COLO668 (cell line): ENCODE measurements at regions not wholly inside any gene's neighbourhood (a gene's known extent, or its start where the extent isn't known, plus 50 kb on each side); places are given as distances from the start of the nearest gene placed in this dataset.

ENCODE experiments used
- DNase-seq: peaks from one replicate; lab custom pipeline; 2025; ENCODE audit not compliant: unreplicated experiment; lab: John Stamatoyannopoulos, UW

DNA sequence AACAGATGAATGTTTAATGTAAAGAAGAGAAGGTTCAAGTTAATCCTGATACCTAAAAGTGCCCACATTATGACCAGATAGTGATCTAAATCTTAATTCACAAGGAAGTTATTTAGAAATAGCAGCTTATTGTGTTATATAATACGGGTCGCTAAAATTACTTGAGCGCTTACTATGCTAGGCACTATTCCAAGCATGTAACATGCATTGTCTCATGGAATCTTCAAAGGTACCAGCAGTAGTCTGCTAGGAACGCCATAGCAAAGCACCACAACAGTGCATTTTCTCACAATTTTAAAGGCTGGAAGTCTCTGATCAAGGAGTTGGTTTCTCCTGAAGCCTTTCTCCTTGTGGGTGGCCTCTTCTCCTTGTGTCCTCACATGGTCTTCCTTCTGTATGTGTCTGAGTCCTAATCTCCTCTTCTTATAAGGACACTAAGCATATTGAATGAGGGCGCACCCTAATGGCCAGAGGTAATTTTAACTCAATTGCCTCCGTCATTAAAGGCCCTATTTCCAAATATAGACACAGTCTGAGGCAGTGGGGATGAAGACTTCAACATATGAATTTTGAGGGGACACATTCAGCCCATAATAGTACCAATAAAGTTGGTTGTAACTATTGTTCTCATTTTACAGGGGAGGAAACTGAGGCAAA, 118.4 kb downstream of the LRRC30 start:
- DNase-seq: no peak

DNA sequence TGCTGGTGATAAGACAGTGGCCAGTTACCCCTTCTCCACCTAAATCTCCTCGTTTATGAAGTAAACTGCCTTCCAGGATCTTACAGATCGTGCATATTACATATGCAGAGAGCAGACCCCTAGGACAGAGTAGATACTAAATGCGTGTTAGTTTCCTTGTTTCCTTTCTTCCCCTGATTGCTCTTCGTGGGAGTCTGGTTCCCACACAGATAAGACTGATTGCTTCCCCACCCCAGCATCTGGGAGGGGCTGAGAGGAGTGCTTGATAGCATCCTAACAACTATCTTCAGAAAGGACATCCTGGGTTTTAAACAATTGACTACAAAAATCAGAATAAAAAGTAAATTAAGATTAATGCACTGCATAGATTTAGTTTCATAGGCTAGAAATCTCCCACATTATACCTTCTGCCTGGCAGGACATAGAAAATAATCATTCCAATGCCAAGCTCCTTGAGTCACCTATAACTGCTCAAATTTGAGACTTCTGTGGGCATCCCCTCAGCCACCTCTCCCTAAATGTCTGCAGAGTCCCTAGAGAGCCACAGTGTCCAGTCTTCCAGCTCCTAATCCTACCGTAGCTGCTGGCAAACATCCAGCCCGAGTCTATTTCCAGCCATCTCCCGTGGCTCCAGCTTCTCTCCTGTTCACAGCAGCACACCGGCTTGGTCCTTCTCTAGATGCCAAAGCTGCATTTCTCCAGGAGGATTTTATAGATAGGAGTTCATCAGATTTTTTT, 128.3 kb downstream of the LRRC30 start:
- DNase-seq: no peak

DNA sequence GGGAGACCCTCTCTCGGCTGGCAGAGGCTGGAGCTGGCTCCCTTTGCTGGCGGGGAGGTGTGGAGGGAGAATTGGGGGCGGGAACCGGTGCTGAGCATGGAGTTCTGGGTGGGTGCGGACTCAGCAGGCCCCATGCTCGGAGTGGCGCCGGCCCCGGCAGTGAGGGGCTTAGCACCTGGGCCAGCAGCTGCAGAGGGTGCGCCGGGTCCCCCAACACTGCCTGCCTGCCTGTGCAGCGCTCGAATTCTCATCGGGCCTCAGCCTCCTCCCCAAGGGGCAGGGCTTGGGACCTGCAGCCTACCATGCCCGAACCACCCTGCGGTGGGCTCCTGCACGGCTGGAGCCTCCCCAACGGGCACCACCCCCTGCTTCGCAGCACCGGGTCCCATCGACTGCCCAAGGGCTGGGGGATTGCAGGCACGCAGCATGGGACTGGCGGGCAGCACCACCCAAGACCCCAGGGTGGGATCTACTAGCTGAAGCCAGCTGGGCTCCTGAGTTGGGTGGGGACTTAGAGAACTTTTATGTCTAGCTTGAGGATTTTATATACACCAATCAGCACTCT, 129.8 kb downstream of the LRRC30 start:
- DNase-seq: no peak

DNA sequence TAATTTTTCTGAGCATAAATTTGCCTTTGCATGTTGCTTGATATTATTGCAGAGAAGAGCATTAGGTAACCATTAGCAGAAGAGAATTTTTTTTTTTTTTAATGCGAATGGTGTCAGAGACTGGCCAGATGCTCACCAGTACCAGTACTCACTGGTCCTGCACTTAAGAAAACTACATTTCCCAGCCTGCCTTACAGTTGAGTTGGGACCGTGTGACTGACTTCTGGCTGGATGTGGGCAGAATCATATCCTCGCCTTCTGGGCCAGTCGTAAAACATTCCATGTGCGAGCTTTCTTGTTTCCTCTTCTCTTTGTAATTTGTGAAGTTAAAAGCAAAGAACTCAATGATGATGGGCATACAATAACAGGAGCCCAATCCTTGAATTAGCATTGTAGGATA, 132.4 kb downstream of the LRRC30 start:
- DNase-seq: no peak

DNA sequence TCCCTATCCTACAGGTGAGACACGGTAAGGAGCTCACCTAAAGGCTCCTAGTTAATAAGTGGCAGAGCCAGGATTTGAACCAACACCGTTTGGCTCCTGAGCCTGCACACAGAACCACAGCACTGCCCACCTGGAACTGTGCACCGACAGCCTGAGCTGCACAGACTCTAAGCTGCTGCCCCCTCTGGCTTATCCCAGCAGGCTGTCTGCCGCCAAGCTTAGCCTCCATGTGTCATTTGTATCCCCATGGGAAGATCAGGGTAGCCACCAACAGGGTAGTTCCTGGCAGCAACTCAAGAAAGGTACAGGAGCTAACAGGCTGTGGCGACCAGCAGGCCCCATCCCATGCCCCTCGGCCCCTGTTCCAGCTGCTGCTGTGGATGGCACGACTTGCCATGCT, 135.7 kb downstream of the LRRC30 start:
- no peak for DNase-seq

DNA sequence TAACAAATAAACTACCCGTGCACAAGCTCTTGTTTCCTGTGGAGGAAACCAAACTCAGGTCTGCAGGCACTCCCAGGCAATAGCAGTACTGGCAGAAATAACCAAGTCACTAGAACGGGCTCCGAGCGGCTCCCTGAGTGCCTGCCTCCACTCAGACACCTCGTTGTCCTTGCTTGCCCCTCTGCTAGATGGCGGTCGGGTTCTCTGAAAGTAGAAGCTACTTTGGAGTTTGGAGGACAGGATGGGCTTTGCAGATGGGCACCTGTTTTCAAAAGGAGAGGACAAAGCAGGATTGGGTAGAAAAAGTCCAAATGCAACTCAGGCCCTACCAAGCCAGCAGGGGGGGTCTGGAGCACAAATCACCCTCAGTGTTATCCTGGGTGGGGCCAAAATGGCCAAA, 136.4 kb downstream of the LRRC30 start:
- no peak for DNase-seq

DNA sequence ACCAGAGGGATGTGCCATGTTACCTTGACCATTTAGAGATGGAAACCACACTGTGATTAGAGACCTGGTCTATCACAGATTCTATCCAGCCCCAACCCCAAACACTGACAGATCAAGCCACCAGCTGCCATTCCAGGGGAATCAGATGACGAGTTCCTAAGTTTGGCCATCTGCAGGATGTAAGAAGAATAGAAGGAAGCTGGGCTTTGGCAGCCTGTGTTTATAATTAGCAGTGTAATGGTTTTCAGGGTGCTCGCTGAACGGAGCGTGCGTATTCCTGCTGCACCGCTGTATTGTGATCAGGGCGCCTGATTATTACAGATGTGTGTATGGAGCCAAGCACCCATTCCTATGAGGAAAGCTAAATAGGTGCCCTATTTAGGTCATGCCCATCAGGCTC, 138.1 kb downstream of the LRRC30 start:
- DNase-seq: no peak

DNA sequence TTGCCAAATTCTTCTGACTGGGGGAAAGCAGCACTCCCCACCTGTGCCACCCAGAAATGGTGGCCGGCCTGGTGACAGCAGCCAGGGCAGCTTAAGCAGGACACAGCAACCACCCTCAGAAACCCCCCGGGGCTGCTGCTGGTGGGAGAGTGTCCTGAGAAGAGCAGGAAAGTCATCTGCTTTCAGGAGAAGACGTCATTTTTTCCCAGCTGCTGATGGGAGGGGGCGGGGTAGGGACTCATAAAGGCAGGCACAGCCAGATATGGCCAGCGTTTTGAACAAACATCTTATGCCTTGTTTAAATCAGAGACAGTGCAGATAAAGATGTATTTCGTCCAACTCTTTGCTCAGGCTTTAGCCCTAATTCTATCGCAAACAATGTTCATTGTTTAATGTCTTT, 139.5 kb downstream of the LRRC30 start:
- DNase-seq: no peak

DNA sequence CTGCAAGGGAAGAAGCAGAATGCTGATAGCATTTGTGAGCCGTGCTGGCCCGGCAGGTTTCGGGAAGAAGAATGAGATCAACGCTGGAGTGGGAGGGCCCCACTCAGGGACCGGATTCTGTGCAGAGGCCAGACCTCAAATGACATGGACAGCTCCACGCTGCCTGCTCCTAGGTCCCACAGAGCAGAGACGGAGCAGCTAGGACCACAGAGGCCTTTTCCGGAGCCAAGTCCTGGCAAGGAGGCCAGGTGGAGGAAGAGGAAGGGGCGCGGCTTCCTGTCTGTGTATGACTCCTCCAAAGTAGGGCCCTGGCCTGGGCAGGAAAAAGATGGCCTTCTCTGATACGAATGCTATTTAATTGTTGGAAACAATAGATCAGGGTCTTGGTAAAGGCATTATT, 139.9 kb downstream of the LRRC30 start:
- no peak for DNase-seq

DNA sequence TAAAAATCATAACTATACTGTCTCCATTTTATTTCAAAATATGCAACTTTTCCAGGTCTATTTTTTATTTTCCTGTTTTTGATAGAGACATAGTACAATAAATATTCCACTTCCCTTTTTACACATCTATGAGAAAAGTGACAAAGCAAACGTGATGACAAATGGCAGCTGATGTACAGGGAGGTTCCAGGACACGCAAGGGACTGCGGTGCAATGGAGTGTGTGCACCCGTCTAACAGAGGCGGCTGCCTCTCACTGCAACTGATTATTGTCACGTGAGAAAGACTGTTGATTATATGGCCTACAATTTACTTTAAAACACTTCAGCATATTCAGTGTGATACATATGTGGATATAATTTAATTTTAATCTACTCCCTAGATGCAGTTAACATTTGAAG, 142.6 kb downstream of the LRRC30 start:
- DNase-seq: no peak

DNA sequence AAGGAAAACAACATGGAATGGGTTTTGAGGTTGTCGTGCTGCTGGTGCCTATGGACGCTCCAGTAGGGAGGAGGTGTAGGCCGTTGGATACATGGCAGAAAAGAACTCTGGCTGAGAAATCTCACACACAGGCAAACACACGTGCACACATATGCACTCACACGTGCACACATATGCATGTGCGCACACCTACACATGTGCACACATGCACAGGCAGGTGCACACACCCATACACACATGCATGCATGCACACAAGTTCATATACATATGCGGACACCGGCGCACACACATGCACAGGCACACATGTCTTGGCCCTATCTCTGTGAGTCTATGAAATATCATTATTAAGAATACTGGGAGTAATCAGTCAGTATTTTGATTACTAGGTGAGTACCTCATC, 150.4 kb downstream of the LRRC30 start:
- no peak for DNase-seq

DNA sequence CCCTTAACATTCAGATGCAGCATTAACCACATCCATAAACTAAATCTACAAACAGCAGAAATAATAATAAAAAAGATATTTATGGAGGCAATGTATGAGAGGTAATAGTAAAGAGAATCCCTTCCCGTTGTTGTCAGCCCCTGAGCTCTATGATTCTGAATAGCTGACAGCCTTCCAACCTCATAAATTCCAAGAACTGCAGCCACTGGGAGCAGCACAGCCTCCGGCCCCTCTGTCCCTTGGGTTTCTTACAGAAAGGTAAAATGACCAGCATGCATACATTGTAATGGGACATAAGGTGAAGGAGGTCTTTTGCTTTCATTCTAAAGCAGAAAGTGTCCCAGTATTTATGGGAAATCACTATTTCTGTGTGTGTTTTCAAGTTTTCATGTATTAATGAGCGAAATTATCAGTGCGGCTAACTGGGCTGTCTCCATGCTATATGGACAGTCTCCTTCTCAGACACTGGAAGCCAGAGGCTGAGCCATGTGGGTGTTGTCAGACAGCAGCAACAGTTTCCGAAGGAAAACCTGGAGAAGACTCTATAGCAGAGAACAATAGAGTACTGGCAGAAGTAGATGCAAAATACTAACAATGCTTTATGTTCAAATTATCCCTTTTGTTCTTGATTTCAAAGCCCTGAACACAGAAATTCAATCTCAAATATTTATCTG, 151.6 kb downstream of the LRRC30 start:
- DNase-seq: no peak

DNA sequence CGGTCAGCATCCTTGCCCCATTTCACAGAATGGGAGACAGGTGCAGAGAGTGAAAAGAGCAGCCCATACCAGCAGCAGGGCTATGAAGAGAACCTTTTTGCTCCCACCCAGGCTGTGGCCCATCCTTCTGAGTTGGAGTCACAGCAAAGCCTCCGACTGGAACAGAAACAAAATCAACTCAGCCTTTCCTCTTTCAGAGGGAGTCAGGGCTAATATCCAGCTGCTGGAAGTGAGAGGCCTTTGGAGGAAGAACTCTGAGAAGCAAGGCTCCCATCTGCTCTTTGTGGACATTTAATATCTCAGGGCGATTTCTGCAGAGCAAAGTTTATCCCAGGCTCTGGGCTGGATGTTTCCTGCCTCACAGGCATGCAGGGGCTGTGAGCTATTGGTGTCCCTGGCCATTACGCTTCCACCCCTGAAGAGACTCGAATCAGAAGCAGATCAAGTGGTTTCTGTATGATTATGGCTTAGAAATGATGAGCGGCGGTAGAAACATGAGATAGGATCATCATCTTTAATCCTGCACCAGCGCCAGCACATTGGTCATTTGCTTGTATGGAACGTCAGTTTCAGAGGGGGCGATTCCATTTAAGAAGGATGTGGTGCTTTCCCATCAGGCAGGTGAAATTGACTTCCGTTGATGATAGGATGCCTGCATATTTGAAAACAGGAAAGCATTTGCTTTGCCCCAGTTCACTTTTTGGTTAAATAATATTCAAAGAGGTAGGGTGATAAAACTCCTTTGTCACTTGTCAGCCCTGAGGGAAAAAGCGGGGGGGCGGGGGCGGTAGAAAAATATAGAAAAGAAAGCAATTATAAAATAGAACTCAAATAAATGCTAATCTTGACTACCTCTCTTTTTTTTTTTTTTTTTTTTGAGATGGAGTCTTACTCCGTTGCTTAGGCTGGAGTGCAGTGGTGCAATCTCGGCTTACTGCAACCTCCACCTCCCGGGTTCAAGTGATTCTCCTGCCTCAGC, 152.4 kb downstream of the LRRC30 start:
- DNase-seq: no peak

DNA sequence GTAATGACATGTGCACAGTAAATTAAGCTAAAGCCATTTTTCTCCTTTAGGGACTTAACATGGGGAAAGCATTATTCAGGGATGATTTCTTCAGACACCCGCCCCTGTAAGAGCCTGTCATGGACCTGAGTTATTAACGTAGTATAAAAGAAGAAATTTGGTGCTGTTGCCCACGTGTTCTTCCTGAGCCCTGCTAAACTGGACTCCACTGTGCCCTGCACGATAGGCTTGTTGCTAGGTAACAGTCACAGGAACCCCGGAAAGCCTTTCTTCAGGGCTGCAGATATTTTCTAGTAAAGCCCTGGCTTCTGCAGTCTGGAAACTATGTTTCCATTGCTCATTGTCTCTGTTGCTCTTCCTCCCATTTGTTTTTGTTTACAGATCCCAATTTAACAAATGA, 157.9 kb downstream of the LRRC30 start:
- no peak for DNase-seq

DNA sequence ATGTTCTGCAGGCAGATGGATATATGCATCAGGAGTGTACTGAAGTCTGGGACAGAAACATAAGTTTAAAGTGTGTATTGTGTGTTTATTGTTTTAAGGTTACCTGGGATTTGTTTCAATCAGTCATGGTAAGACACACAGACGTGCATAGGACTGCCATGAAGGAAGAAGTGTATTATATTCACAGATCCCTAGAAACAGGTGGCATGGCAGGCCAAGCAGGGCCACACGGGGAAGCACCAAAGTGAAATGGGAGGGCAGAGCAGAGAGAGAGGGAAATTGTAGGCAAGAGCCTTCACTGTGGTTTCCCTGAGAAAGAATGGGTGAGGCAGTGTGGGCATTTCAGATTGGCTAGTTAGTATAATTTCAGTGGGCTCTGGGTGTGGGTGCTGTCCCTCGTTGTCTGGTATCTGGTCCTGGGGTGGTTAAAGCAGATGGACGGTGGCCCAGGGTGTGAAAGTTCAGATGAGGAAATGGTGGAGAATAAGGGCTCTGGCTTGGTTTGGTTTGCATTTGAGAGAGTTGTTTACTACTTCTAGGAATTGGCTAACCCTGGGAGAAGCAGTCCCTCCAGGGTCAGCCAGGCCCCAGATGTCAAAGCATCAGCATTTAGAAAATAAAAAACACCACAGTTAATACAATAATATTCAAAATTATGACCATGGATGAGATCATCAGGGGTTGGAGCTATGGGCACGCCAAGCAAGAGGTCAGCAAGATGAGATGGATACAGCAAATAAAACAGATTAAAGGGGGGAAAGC, 160.0 kb downstream of the LRRC30 start:
- no peak for DNase-seq

DNA sequence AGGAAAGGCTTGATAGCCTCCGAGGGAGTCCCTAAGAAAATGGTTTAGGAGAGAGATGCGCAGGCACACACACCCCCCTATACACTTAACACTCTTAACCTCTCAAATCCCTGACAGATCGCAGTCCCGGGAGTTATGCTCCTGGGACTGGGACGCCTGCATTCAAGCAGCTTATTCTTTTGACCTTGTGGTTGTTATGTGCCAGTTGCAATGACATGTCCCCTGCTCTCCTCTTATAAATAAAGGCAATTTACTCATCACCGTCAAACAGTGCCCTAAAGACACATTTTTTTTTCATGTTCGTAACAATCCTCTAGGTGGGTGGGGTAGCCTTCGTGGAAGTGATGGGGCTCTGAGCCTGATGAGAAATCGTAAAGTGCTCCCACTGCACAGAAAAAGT, 162.2 kb downstream of the LRRC30 start:
- DNase-seq: no peak

DNA sequence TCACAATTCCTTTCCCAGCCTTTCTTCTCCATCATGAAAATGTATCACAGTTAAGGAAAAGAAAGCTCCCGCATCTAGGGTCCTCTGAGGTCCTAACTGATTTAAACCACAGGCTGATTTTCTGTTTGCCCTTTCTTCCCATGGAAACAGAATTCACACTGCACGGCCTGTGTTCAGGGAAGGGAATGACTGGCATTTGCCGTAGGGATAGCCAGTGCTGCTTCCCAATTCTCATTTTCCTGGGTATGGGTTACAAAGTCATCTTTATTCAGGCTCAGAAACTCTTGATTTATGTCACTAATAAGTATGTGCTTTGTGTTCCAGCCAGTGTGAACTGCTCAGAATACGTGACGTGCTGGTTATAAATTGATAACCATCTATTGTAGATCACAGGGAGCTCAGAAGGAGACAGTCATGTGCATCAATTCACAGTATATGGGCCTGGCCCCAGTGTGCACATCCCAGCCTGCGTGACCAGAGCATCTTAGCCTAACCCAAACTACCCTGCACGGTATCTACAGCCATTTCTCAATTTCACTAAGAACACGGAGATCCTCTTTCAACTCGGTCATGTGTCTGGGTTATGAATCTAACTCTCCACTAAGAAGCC, 163.3 kb downstream of the LRRC30 start:
- no peak for DNase-seq

DNA sequence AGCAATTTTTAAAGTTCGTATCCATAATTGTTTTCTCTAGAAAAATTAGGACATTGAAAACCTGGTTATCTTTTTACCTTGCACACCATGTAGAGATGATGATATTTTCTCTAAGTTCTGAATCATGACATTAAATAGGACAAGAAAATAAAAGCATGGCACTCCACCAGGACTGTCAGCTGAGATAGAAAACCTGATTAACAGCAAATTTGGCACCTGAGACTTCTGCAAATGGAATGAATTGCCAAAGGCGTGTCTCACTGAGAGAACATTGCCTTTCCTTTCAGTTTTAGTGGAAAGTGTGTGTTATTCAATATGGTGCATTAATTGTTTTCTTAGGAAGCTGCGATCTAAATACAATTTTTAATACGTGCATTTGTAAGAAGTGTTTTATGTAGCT, 164.7 kb downstream of the LRRC30 start:
- DNase-seq: no peak

DNA sequence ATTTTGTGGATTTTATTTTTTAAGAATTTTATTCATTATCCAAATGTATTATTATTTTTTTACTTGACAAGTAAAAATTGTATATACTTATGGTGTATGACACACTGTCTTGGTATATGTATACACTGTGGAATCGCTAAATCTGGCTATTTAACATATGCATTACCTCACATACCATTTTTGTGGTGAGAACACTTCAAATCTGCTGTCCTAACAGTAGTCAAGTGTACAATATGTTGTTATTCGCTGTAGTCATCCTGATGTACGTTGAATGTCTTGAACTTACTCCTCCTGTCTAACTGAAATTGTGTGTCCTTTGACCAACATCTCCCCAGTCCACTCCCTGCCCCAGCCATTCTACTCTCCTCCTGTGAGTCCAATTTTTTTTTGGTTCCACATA, 153.2 kb upstream of the PTPRM start:
- DNase-seq: no peak

DNA sequence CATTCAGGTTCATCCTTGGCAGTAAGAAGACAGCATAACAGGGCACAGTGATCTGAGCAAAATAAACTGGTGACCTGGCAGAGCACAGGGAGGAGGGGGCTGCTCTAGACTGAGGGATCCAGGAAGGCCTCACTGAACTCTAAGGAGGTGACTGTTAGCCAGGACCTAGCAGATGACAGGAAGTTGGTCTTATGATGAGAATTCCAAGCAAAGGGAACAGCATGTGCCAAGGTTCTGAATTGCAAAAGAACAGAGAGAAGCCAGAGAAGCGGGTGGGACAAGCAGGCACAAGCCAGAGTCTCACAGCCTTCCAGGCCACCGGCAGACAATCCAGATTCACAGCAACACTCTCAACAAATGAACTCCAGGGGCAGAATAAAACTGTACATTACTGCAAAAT, 152.7 kb upstream of the PTPRM start:
- DNase-seq: no peak
